Activated naive CD4-positive, alpha-beta T cell treated with anti-CD3 and anti-CD28 coated beads, Interleukin-2, amount 50 U/mL, for 24 hours (primary cell): ENCODE measurements at regions not wholly inside any gene's neighbourhood (a gene's known extent, or its start where the extent isn't known, plus 50 kb on each side); places are given as distances from the start of the nearest gene placed in this dataset.
"Not testable (repeated sequence)": the region's sequence is repeated elsewhere in the genome, so short reads cannot be mapped to it uniquely, and the experiment has no call there.

ENCODE experiments used
- H3K27ac Mint-ChIP-seq: one replicate; pipeline ENCODE4 v1.8.0; 2021; ENCODE audit warnings: mild to moderate bottlenecking, mixed read lengths
- H3K27me3 Mint-ChIP-seq: one replicate; pipeline ENCODE4 v1.8.0; 2021; ENCODE audit warnings: mixed read lengths
- H3K36me3 Mint-ChIP-seq: one replicate; pipeline ENCODE4 v1.8.0; 2021; ENCODE audit warnings: mixed read lengths
- H3K4me1 Mint-ChIP-seq: one replicate; pipeline ENCODE4 v1.8.0; 2021; ENCODE audit warnings: mixed read lengths
- H3K4me3 Mint-ChIP-seq: one replicate; pipeline ENCODE4 v1.8.0; 2021; ENCODE audit warnings: mild to moderate bottlenecking, mixed read lengths
- H3K9me3 Mint-ChIP-seq: one replicate; pipeline ENCODE4 v1.8.0; 2021; ENCODE audit warnings: mixed read lengths

GRCh38 chr2:184006998-184007397 lies 591.3 kb upstream of the ZNF804A start:
- Mint-ChIP-seq H3K4me3 (no peak overlapping the region), H3K36me3 (no peaks in the 10 kb centered on the region), H3K27me3 (no peaks in the 10 kb centered on the region), H3K4me1 (no peaks in the 10 kb centered on the region), H3K27ac (no peak overlapping the region), H3K9me3 (no peaks in the 10 kb centered on the region)

- Mint-ChIP-seq H3K27ac (no peak overlapping the region), H3K4me3 (no peak overlapping the region), H3K9me3 (peaks cover 6% of the 10 kb centered on the region), H3K27me3 (no peaks in the 10 kb centered on the region), H3K36me3 (no peaks in the 10 kb centered on the region), H3K4me1 (no peaks in the 10 kb centered on the region)
These were observed 571.4 kb upstream of the ZNF804A start for GRCh38 chr2:184026961-184027360.

- H3K27me3 Mint-ChIP-seq = no peaks in the 10 kb centered on the region
- H3K4me1 Mint-ChIP-seq = no peaks in the 10 kb centered on the region
- no peaks in the 10 kb centered on the region for H3K9me3 Mint-ChIP-seq
- no peak overlapping the region for H3K4me3 Mint-ChIP-seq
- H3K27ac Mint-ChIP-seq = no peak overlapping the region
- no peaks in the 10 kb centered on the region for H3K36me3 Mint-ChIP-seq
These were observed 568.1 kb upstream of the ZNF804A start for GRCh38 chr2:184030245-184030644.

GRCh38 chr2:184030989-184031388 lies 567.3 kb upstream of the ZNF804A start:
- no peak overlapping the region for H3K4me3 Mint-ChIP-seq
- H3K4me1 Mint-ChIP-seq = no peaks in the 10 kb centered on the region
- no peaks in the 10 kb centered on the region for H3K27me3 Mint-ChIP-seq
- no peak overlapping the region for H3K27ac Mint-ChIP-seq
- no peaks in the 10 kb centered on the region for H3K9me3 Mint-ChIP-seq
- H3K36me3 Mint-ChIP-seq = no peaks in the 10 kb centered on the region

GRCh38 chr2:184031402-184032147 lies 566.8 kb upstream of the ZNF804A start:
- no peak overlapping the region for H3K4me3 Mint-ChIP-seq
- no peaks in the 10 kb centered on the region for H3K4me1 Mint-ChIP-seq
- no peak overlapping the region for H3K27ac Mint-ChIP-seq
- H3K27me3 Mint-ChIP-seq = no peaks in the 10 kb centered on the region
- H3K9me3 Mint-ChIP-seq = no peaks in the 10 kb centered on the region
- no peaks in the 10 kb centered on the region for H3K36me3 Mint-ChIP-seq

- Mint-ChIP-seq H3K27ac (no peak overlapping the region), H3K4me1 (no peaks in the 10 kb centered on the region), H3K4me3 (no peak overlapping the region), H3K36me3 (no peaks in the 10 kb centered on the region), H3K9me3 (no peaks in the 10 kb centered on the region), H3K27me3 (no peaks in the 10 kb centered on the region)
These were observed 565.3 kb upstream of the ZNF804A start for GRCh38 chr2:184032983-184033382.

GRCh38 chr2:184037273-184037672 lies 561.1 kb upstream of the ZNF804A start:
- Mint-ChIP-seq H3K27me3 (no peaks in the 10 kb centered on the region), H3K27ac (no peak overlapping the region), H3K36me3 (no peaks in the 10 kb centered on the region), H3K4me1 (no peaks in the 10 kb centered on the region), H3K9me3 (no peaks in the 10 kb centered on the region), H3K4me3 (no peak overlapping the region)

- H3K36me3 Mint-ChIP-seq = no peaks in the 10 kb centered on the region
- no peaks in the 10 kb centered on the region for H3K9me3 Mint-ChIP-seq
- no peak overlapping the region for H3K4me3 Mint-ChIP-seq
- H3K4me1 Mint-ChIP-seq = no peaks in the 10 kb centered on the region
- H3K27me3 Mint-ChIP-seq = no peaks in the 10 kb centered on the region
- no peak overlapping the region for H3K27ac Mint-ChIP-seq
These were observed 558.8 kb upstream of the ZNF804A start for GRCh38 chr2:184039493-184039892.

GRCh38 chr2:184040230-184040629 lies 558.1 kb upstream of the ZNF804A start:
- no peak overlapping the region for H3K27ac Mint-ChIP-seq
- no peak overlapping the region for H3K4me3 Mint-ChIP-seq
- no peaks in the 10 kb centered on the region for H3K27me3 Mint-ChIP-seq
- H3K36me3 Mint-ChIP-seq = no peaks in the 10 kb centered on the region
- H3K4me1 Mint-ChIP-seq = no peaks in the 10 kb centered on the region
- no peaks in the 10 kb centered on the region for H3K9me3 Mint-ChIP-seq

- H3K27me3 Mint-ChIP-seq = no peaks in the 10 kb centered on the region
- no peaks in the 10 kb centered on the region for H3K9me3 Mint-ChIP-seq
- no peak overlapping the region for H3K4me3 Mint-ChIP-seq
- no peaks in the 10 kb centered on the region for H3K4me1 Mint-ChIP-seq
- no peak overlapping the region for H3K27ac Mint-ChIP-seq
- no peaks in the 10 kb centered on the region for H3K36me3 Mint-ChIP-seq
These were observed 557.3 kb upstream of the ZNF804A start for GRCh38 chr2:184041077-184041476.

GRCh38 chr2:184041777-184042176 lies 556.6 kb upstream of the ZNF804A start:
- Mint-ChIP-seq H3K4me1 (no peaks in the 10 kb centered on the region), H3K9me3 (no peaks in the 10 kb centered on the region), H3K4me3 (no peak overlapping the region), H3K27ac (no peak overlapping the region), H3K36me3 (no peaks in the 10 kb centered on the region), H3K27me3 (no peaks in the 10 kb centered on the region)

- H3K27ac Mint-ChIP-seq = no peak overlapping the region
- no peaks in the 10 kb centered on the region for H3K36me3 Mint-ChIP-seq
- H3K4me1 Mint-ChIP-seq = no peaks in the 10 kb centered on the region
- H3K9me3 Mint-ChIP-seq = no peaks in the 10 kb centered on the region
- no peak overlapping the region for H3K4me3 Mint-ChIP-seq
- no peaks in the 10 kb centered on the region for H3K27me3 Mint-ChIP-seq
These were observed 550.8 kb upstream of the ZNF804A start for GRCh38 chr2:184047536-184047935.

- no peaks in the 10 kb centered on the region for H3K36me3 Mint-ChIP-seq
- H3K27me3 Mint-ChIP-seq = no peaks in the 10 kb centered on the region
- no peak overlapping the region for H3K27ac Mint-ChIP-seq
- no peak overlapping the region for H3K4me3 Mint-ChIP-seq
- no peaks in the 10 kb centered on the region for H3K9me3 Mint-ChIP-seq
- no peaks in the 10 kb centered on the region for H3K4me1 Mint-ChIP-seq
These were observed 548.8 kb upstream of the ZNF804A start for GRCh38 chr2:184049566-184049965.

- Mint-ChIP-seq H3K36me3 (no peaks in the 10 kb centered on the region), H3K4me3 (no peak overlapping the region), H3K4me1 (no peaks in the 10 kb centered on the region), H3K27me3 (no peaks in the 10 kb centered on the region), H3K9me3 (no peaks in the 10 kb centered on the region), H3K27ac (no peak overlapping the region)
These were observed 545.0 kb upstream of the ZNF804A start for GRCh38 chr2:184053326-184053725.

- H3K27me3 Mint-ChIP-seq, H3K27ac Mint-ChIP-seq, H3K9me3 Mint-ChIP-seq, H3K36me3 Mint-ChIP-seq, H3K4me3 Mint-ChIP-seq, H3K4me1 Mint-ChIP-seq: not testable (repeated sequence)
These were observed 543.9 kb upstream of the ZNF804A start for GRCh38 chr2:184054419-184054818.

GRCh38 chr2:184057910-184058309 lies 540.4 kb upstream of the ZNF804A start:
- Mint-ChIP-seq H3K27me3 (no peaks in the 10 kb centered on the region), H3K36me3 (no peaks in the 10 kb centered on the region), H3K4me3 (no peak overlapping the region), H3K27ac (no peak overlapping the region), H3K9me3 (no peaks in the 10 kb centered on the region), H3K4me1 (no peaks in the 10 kb centered on the region)

GRCh38 chr2:184060268-184060667 lies 538.1 kb upstream of the ZNF804A start:
- not testable (repeated sequence) for H3K27ac Mint-ChIP-seq, H3K27me3 Mint-ChIP-seq, H3K36me3 Mint-ChIP-seq, H3K4me3 Mint-ChIP-seq, H3K9me3 Mint-ChIP-seq, H3K4me1 Mint-ChIP-seq
